ENCODE measurements at regions not wholly inside any gene's neighbourhood (a gene's known extent, or its start where the extent isn't known, plus 50 kb on each side); places are given as distances from the start of the nearest gene placed in this dataset.

- DNase-seq: no peak
These were observed 417.9 kb downstream of the NFIB start for GRCh38 chr9:13896047-13896446.

DNA sequence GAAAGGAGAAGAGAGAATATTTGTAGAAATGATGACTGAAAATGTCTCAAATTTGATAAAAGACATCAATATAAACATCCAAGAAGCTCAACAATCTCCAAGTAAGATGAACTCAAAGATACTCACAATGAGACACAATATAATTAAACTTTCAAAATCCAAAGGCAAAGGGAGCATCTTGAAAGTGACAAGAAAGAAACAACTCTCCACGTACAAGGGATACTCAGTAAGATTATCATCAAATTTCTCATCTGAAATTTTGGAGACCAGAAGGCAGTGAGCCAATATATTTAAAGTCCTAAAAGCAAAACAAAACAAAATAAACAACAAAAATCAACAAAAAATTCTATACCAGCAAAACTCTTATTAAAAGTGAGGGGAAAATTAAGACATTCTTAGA is 428.7 kb downstream of the NFIB start:
- no peak for DNase-seq

DNA sequence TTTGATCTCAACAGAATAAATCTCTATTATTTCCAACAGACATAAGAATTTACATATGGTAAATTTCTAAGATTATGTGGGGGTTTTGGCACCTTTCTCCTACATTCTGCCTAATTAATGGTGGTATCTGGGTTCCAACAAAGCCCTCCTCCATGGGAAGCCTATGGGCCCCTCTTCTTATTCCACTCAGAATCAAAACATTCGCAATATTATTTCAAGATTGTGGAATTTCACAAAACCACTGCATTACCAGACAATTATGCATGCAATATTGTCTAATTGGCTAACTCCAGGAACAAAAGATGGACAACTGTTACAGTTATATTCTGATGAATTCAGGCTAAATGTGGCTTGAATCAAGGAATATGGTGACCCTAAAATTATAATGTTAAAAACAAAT is 434.0 kb downstream of the NFIB start:
- no peak for DNase-seq

DNA sequence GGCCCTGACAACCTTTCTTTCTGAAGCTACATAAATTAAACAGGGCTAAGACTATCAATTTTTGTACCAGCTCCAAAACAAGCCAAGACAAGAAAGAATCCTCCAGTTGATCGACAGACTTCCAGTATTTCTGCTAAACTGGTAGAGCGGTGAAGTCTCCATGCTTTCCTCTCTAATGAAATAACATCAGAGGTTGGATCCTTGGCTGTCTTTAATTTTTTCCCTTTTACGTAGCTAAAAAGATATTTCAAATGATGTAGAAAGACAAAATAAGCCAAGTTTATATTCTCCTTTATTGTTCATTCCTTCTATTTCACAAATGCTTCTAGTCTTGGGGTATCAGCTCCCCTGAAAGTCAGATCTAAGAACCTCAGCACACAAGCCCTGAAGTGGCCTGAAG is 434.9 kb downstream of the NFIB start:
- DNase-seq: no peak

- no peak for DNase-seq
These were observed 435.7 kb downstream of the NFIB start for GRCh38 chr9:13878241-13878711.

- no peak for DNase-seq
These were observed 437.2 kb downstream of the NFIB start for GRCh38 chr9:13876741-13877140.

GRCh38 chr9:13873203-13873602 is 440.7 kb downstream of the NFIB start:
- no peak for DNase-seq

GRCh38 chr9:13868336-13868735 is 445.6 kb downstream of the NFIB start:
- no peak for DNase-seq

GRCh38 chr9:13865869-13866268 is 448.1 kb downstream of the NFIB start:
- no peak for DNase-seq

GRCh38 chr9:13863112-13863511 is 450.8 kb downstream of the NFIB start:
- DNase-seq: no peak

- no peak for DNase-seq
These were observed 451.3 kb downstream of the NFIB start for GRCh38 chr9:13862654-13863053.

DNA sequence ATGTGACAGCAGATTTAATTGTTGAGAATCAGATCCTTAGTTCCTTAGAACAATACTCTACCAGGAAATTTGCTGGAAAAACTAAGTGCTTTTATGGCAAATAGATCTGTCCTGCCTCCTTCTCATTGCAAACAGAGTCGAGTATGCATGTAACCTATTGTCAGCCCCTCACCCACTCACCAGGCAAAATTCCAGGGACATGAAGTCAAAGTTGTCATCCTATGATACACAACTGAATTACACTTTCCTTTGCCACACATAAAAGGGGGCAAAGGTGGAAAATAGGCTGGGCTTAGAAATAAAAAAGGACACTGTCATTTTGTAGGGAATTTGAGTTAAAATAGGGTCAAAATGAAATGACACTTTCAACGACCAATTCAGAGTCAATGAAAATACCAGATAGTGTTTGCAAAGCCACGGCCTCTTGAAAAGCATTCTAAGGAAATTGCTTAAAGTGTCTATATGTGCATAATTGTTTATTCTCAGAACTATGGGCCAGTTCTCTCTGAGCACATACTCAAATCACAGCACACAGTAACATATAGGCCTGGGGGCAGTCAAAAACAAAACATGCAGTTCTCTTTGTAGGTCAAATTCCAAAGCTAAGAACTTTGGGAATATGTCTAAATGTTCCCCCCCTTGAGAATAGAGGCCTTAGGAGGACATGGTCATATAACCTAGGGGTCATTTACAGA is 452.8 kb downstream of the NFIB start:
- no peak for DNase-seq

DNA sequence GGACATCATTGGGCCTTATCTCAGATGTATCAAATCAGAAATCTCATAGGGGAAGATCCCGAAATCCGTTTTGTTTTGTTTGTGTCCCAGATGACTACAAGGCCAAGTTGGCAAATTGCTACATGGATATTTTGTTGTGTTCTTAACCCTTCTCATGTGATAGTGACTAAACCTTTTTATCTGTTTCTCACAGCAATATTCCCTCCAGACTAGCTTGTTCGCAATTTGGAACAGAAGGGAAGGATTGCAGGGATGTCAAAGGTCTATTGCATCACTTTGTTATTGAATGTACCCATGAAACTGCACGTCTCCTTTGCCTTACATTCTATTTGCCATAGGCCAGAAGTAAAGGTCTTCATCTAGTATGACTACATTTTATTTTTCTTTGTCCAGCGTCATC is 453.9 kb downstream of the NFIB start:
- no peak for DNase-seq

- no peak for DNase-seq
These were observed 456.4 kb downstream of the NFIB start for GRCh38 chr9:13857521-13857920.

GRCh38 chr9:13847270-13847669 is 466.7 kb downstream of the NFIB start:
- no peak for DNase-seq

DNA sequence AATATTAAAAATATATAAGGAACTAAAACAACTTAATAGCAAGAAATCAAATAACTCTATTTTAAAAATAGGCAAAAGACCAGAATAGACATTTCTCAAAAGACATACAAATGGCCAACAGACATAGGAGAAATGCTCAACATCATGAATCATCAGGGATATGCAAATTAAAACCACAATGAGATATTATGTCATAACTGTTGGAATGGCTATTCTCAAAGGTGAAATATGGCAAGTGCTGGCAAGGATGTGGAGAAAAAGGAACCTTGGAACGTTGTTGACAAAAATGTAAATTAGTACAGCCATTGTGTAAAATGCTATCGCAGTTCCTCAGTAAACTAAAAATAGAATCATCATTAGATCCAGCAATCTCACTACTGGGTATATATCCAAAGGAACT is 468.5 kb downstream of the NFIB start:
- DNase-seq: no peak

- peak; percentile 85 for DNase-seq
These were observed 472.0 kb downstream of the NFIB start for GRCh38 chr9:13841746-13842462.

GRCh38 chr9:13832446-13832845 is 481.5 kb downstream of the NFIB start:
- DNase-seq: no peak

DNA sequence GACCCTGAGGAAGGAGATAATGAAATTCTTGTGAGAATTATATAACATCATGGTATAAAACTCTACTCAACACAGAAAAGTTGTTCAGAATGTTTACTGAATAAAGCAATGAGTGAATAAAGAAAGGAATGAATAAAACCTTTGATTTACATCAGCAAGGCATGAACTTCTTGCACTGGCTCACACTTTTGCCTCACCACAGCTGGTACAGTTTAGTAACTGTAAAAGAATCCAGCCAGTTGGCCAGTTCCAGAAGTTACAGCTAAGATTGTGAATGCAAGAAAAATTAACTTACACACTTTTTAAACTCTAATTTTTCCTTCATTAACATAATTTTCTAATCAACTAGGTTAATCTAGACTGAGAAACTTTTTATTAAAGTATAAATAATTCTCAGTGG is 490.9 kb downstream of the NFIB start:
- DNase-seq: no peak

DNA sequence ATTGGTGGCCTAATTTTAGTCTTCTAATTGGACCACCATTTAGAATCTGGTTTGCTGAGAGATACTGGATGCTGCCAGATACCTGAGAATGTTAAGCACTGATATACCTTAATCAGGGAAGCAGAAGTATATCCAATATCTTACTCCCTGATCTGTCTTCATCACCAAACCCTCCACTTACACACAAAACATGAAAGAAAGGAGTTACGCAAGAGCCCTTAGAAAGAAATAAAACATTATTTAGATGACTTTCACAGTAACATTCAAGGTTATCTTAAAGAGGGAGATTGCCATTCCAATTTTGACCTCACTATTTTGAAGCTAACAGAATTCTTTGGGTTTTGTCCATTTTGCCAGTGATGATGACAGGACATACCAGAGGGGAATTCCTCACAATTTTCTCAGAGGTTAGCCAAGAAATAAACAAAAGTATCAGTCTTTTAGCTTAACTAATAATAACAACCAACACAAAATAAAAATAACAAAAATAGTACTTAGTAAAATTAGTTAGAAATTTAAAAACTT is 496.1 kb downstream of the NFIB start:
- DNase-seq: no peak

DNA sequence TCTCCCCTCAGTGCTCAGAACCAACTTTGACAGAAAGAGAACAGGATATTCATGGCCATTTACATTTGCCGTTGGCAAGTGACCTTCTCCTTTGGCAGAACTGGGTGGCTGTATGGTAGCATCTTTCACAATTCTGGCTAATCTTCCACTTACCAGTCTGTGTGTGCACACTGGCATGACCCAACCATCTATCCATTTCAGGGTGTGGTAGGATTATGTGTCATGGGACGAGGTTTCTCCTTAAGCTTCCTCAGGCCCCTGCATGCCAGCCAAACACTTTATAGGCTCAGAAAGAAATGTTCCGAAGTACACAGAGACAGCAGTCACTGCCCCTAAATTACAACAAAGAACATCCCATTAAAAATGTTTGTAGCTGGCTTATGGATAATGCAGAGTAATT is 497.1 kb downstream of the NFIB start:
- no peak for DNase-seq

GRCh38 chr9:13814647-13815400 is 499.1 kb downstream of the NFIB start:
- no peak for DNase-seq

GRCh38 chr9:13811876-13812275 is 502.1 kb downstream of the NFIB start:
- no peak for DNase-seq

- DNase-seq: no peak
These were observed 503.4 kb downstream of the NFIB start for GRCh38 chr9:13810510-13810909.

Data from NCI-H510A treated with DMSO at 0.1 percent for 48 hours (cell line).